BLaER1 treated with 17β-estradiol and CSF1 and Interleukin-3, amounts not matched to agents 10 nM and 100 nM (cell line): ENCODE measurements at regions not wholly inside any gene's neighbourhood (a gene's known extent, or its start where the extent isn't known, plus 50 kb on each side); places are given as distances from the start of the nearest gene placed in this dataset.
A peak's percentile ranks its signal among the peaks of the same experiment; 100 is the strongest.

Experiments
- H3K27ac ChIP-seq, 11 experiments: shearing (Covaris generic); formaldehyde crosslinking; 2 replicates each; pipeline ENCODE4 v1.8.1; 2022
- H3K27me3 ChIP-seq, 11 experiments: shearing (Covaris generic); formaldehyde crosslinking; 2 replicates each; pipeline ENCODE4 v1.8.1; 2022
- H3K36me3 ChIP-seq, 11 experiments: shearing (Covaris generic); formaldehyde crosslinking; 2 replicates each; pipeline ENCODE4 v1.8.1; 2022
- H3K4me1 ChIP-seq, 10 experiments: shearing (Covaris generic); formaldehyde crosslinking; 2 replicates each; pipeline ENCODE4 v1.8.1; 2022
- H3K4me2 ChIP-seq, 11 experiments: shearing (Covaris generic); formaldehyde crosslinking; 2 replicates each; pipeline ENCODE4 v1.8.1; 2022
- H3K4me3 ChIP-seq, 10 experiments: shearing (Covaris generic); formaldehyde crosslinking; 2 replicates each; pipeline ENCODE4 v1.8.1; 2022
- H3K9ac ChIP-seq, 11 experiments: shearing (Covaris generic); formaldehyde crosslinking; 2 replicates each; pipeline ENCODE4 v1.8.1; 2022
- H3K9me3 ChIP-seq, 11 experiments: shearing (Covaris generic); formaldehyde crosslinking; replicated peaks in 1 of 11; 2 replicates each; pipeline ENCODE4 v1.8.1; 2022
- H4K20me1 ChIP-seq, 11 experiments: shearing (Covaris generic); formaldehyde crosslinking; 2 replicates each; pipeline ENCODE4 v1.8.1; 2022
- Cebpa-rat ChIP-seq, 11 experiments: shearing (Covaris generic); IDR thresholded peaks; 2 replicates each; pipeline ENCODE4 v1.8.1; 2022

DNA sequence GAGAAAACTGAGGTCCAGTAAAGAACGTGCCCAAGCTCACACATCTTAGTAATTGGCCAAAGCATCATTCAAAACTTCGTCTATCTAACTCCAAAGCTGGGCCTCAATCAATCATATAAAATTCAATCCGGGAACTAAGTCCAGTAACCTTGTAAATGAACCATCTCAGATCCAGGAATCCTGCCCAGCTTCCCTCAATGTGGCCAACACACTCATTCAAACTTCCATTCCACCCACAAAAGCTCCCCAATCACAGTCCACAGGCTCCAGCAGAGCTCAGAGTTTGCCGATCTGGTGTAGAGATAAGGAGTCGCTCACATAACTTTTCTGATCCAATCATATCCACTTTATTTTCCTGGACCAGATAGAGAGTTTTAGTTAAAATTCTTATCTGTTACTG, 144.8 kb downstream of the SPATA18 start:
- no peak for TF ChIP-seq Cebpa-rat (IDR thresholded peaks at IDR 0.05)
- H3K27ac ChIP-seq, result no peak overlapping the region

GRCh38 chr4:52196606-52197130, 145.6 kb downstream of the SPATA18 start:
- no peaks in the 10 kb centered on the region for H3K9me3 ChIP-seq
- no peak overlapping the region for H3K9ac ChIP-seq
- H3K4me1 ChIP-seq, result peaks cover 9 to 24% (median 21%) of the 10 kb centered on the region in 10 experiments
- no peak for TF ChIP-seq Cebpa-rat (IDR thresholded peaks at IDR 0.05)
- H3K4me2 ChIP-seq, result no peak overlapping the region
- no peaks in the 10 kb centered on the region for H4K20me1 ChIP-seq
- H3K36me3 ChIP-seq, result no peaks in the 10 kb centered on the region
- H3K27ac ChIP-seq, result no peak overlapping the region
- no peak overlapping the region for H3K4me3 ChIP-seq
- peaks cover 0 to 26% (median 6%) of the 10 kb centered on the region in 11 experiments; a peak in 7 of 22 replicates for H3K27me3 ChIP-seq

More for the DNA sequence above, 144.8 kb downstream of the SPATA18 start:
- Histone ChIP-seq H3K36me3 (no peaks in the 10 kb centered on the region), H3K9ac (no peak overlapping the region), H3K4me2 (no peak overlapping the region), H3K9me3 (no peaks in the 10 kb centered on the region), H3K4me1 (peaks cover 9 to 28% (median 23%) of the 10 kb centered on the region in 10 experiments), H4K20me1 (no peaks in the 10 kb centered on the region), H3K27me3 (peaks cover 0 to 27% (median 6%) of the 10 kb centered on the region in 11 experiments; a peak in 7 of 22 replicates), H3K4me3 (no peak overlapping the region)

DNA sequence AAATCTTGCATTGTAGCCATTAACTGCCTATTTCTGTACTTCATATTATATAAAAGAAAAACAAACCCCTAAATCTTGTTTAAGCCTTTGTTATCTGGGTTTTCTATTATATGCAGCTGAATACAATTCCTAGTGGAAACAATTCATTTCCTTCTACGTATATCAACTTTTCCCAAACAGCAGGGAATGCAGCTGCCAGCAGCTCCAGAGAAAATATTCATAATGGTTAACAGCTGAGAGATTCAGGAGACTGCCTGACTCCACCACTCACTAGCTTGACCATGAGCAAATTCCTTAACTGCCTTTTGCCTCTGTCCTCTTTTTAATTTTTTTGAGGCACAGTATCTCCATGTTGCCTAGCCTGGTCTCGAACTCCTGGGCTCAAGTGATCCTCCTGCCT, 146.2 kb downstream of the SPATA18 start:
- H4K20me1 ChIP-seq, result no peaks in the 10 kb centered on the region
- peaks cover 0 to 26% (median 6%) of the 10 kb centered on the region in 11 experiments; a peak in 7 of 22 replicates for H3K27me3 ChIP-seq
- H3K4me1 ChIP-seq, result peaks cover 8 to 18% (median 15%) of the 10 kb centered on the region in 10 experiments
- H3K27ac ChIP-seq, result no peak overlapping the region
- H3K4me2 ChIP-seq, result no peak overlapping the region
- no peak for TF ChIP-seq Cebpa-rat (IDR thresholded peaks at IDR 0.05)
- H3K36me3 ChIP-seq, result no peaks in the 10 kb centered on the region
- H3K9me3 ChIP-seq, result no peaks in the 10 kb centered on the region
- no peak overlapping the region for H3K4me3 ChIP-seq
- no peak overlapping the region for H3K9ac ChIP-seq

DNA sequence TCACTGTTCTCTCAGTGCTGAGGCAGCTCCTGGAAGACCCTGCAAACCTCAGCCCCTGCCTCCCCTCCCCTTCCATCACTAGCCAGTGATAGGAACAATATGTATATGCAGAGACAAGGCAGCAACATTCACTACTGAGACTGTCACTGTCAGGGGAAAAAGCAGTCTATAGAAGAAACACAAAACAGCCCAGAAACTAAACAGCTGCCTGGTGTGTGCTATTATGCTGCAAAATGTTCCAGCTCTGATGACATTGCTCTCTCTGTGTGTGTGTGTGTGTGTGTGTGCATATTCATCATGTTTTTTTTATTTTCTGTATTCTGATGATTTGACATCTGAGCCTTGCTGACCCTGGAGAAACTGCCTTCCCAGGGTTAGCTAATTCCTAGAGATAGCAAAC, 147.2 kb downstream of the SPATA18 start:
- H3K36me3 ChIP-seq, result no peaks in the 10 kb centered on the region
- no peak for TF ChIP-seq Cebpa-rat (IDR thresholded peaks at IDR 0.05)

GRCh38 chr4:52199574-52200338, 148.7 kb downstream of the SPATA18 start:
- H3K4me1 ChIP-seq, result peaks cover 0 to 16% (median 0%) of the 10 kb centered on the region in 10 experiments; a peak in 4 of 20 replicates
- H3K9me3 ChIP-seq, result no peaks in the 10 kb centered on the region
- peaks cover 0 to 16% (median 6%) of the 10 kb centered on the region in 11 experiments; a peak in 7 of 22 replicates for H3K27me3 ChIP-seq
- TF ChIP-seq Cebpa-rat (IDR thresholded peaks at IDR 0.05), result no peak
- no peaks in the 10 kb centered on the region for H3K36me3 ChIP-seq
- H4K20me1 ChIP-seq, result no peaks in the 10 kb centered on the region
- no peak overlapping the region for H3K4me3 ChIP-seq
- no peak overlapping the region for H3K4me2 ChIP-seq
- no peak overlapping the region for H3K9ac ChIP-seq
- H3K27ac ChIP-seq, result no peak overlapping the region

More for the DNA sequence above, 147.2 kb downstream of the SPATA18 start:
- Histone ChIP-seq H4K20me1 (no peaks in the 10 kb centered on the region), H3K27me3 (peaks cover 0 to 26% (median 6%) of the 10 kb centered on the region in 11 experiments; a peak in 7 of 22 replicates), H3K4me2 (no peak overlapping the region), H3K4me1 (peaks cover 4 to 8% (median 6%) of the 10 kb centered on the region in 10 experiments; a peak in 19 of 20 replicates), H3K4me3 (no peak overlapping the region), H3K9ac (no peak overlapping the region), H3K27ac (no peak overlapping the region), H3K9me3 (no peaks in the 10 kb centered on the region)

GRCh38 chr4:52200339-52200725, 149.2 kb downstream of the SPATA18 start:
- no peak for TF ChIP-seq Cebpa-rat (IDR thresholded peaks at IDR 0.05)
- H3K4me3 ChIP-seq, result no peak overlapping the region
- H3K36me3 ChIP-seq, result no peaks in the 10 kb centered on the region
- no peak overlapping the region for H3K27ac ChIP-seq
- no peak overlapping the region for H3K4me2 ChIP-seq
- no peak overlapping the region for H3K9ac ChIP-seq
- H3K4me1 ChIP-seq, result peaks cover 0 to 16% (median 0%) of the 10 kb centered on the region in 10 experiments; a peak in 4 of 20 replicates
- H3K27me3 ChIP-seq, result peaks cover 0 to 10% (median under 1%) of the 10 kb centered on the region in 11 experiments; a peak in 5 of 22 replicates
- H4K20me1 ChIP-seq, result no peaks in the 10 kb centered on the region
- no peaks in the 10 kb centered on the region for H3K9me3 ChIP-seq

DNA sequence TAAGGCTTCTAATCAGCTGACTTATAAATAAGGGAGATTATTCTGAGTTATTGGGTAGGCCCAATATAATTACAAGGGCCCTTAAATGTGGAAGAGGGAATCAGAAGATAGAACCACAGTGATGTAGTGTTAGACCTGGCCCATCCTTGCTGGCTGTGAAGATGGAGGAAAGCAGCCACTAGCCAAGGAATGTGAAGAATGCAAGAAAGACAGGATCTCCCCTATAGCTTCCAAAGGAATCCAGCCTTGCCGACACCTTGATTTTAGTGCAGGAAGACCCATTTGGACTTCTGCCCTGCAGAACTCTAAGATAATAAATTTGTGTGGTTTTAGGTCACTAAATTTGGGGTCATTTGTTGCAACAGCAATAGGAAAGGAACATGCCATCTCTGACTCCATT, 150.6 kb downstream of the SPATA18 start:
- no peaks in the 10 kb centered on the region for H3K36me3 ChIP-seq
- no peak for TF ChIP-seq Cebpa-rat (IDR thresholded peaks at IDR 0.05)
- no peak overlapping the region for H3K4me3 ChIP-seq
- H3K27me3 ChIP-seq, result peaks cover 0 to 3% (median 0%) of the 10 kb centered on the region in 11 experiments; a peak in 2 of 22 replicates
- peaks cover 0 to 16% (median 0%) of the 10 kb centered on the region in 10 experiments; a peak in 4 of 20 replicates for H3K4me1 ChIP-seq
- H3K27ac ChIP-seq, result no peak overlapping the region
- H3K4me2 ChIP-seq, result no peak overlapping the region
- no peaks in the 10 kb centered on the region for H4K20me1 ChIP-seq
- H3K9me3 ChIP-seq, result no peaks in the 10 kb centered on the region
- H3K9ac ChIP-seq, result no peak overlapping the region

- no peak overlapping the region for H3K27ac ChIP-seq
- H3K4me3 ChIP-seq, result no peak overlapping the region
- no peaks in the 10 kb centered on the region; a peak in 1 of 22 replicates for H3K27me3 ChIP-seq
- no peaks in the 10 kb centered on the region for H3K36me3 ChIP-seq
- H3K4me2 ChIP-seq, result no peak overlapping the region
- TF ChIP-seq Cebpa-rat (IDR thresholded peaks at IDR 0.05), result no peak
- no peak overlapping the region for H3K9ac ChIP-seq
- H3K4me1 ChIP-seq, result peaks cover 0 to 16% (median 0%) of the 10 kb centered on the region in 10 experiments; a peak in 4 of 20 replicates
- H3K9me3 ChIP-seq, result peaks cover 0 to 2% (median 0%) of the 10 kb centered on the region in 11 experiments; a peak in 4 of 22 replicates
- no peaks in the 10 kb centered on the region for H4K20me1 ChIP-seq
Observed at GRCh38 chr4:52202251-52202779, 151.2 kb downstream of the SPATA18 start.

DNA sequence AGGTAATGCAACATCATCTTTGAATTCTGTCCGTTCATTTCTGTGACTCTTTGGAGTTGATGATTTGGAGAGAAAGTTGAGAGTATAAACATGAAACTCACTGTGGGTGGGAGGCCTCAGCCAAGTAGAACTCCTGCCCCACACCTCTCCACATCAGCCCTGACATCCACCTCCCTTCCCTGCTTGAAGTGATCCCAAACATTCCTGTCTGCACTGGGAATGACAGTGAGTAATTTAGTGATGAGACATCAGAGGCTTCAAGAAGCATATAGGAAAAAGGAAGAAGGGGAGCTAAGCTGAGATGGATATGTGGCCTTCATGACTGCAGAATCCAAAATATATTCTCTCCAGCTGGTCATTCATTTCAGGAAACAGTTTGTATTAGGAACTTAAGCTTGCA, 151.8 kb downstream of the SPATA18 start:
- H3K27me3 ChIP-seq, result no peaks in the 10 kb centered on the region
- TF ChIP-seq Cebpa-rat (IDR thresholded peaks at IDR 0.05), result no peak
- no peaks in the 10 kb centered on the region for H4K20me1 ChIP-seq
- peaks cover 0 to 16% (median 0%) of the 10 kb centered on the region in 10 experiments; a peak in 4 of 20 replicates for H3K4me1 ChIP-seq
- H3K4me2 ChIP-seq, result peak overlapping the region in 2 of 11 experiments; percentile 10 to 55; a peak in 3 of 22 replicates
- no peaks in the 10 kb centered on the region for H3K36me3 ChIP-seq
- peaks cover 0 to 8% (median 3%) of the 10 kb centered on the region in 11 experiments; a peak in 7 of 22 replicates for H3K9me3 ChIP-seq
- H3K4me3 ChIP-seq, result no peak overlapping the region
- peak overlapping the region in 1 of 11 experiments; percentile 25; a peak in 1 of 22 replicates for H3K27ac ChIP-seq
- H3K9ac ChIP-seq, result no peak overlapping the region
